ENCODE measurements at regions not wholly inside any gene's neighbourhood (a gene's known extent, or its start where the extent isn't known, plus 50 kb on each side); places are given as distances from the start of the nearest gene placed in this dataset.

GRCh38 chr4:83839615-83840014, 303.7 kb downstream of the GPAT3 start:
- no peak overlapping the region for H3K4me3 ChIP-seq (ENCODE audit: low read length)
- H3K4me1 ChIP-seq (ENCODE audit: insufficient read depth, low read length): no peaks in the 10 kb centered on the region
- no peak overlapping the region for H2AFZ ChIP-seq (ENCODE audit: low read depth, low read length)
- H3K9me3 ChIP-seq (ENCODE audit: low read length): no peaks in the 10 kb centered on the region
- H3K27me3 ChIP-seq (ENCODE audit: insufficient read depth, low read length): no peaks in the 10 kb centered on the region
- H3K36me3 ChIP-seq (ENCODE audit: insufficient read depth, low read length): no peaks in the 10 kb centered on the region

GRCh38 chr4:83837614-83838308, 301.9 kb downstream of the GPAT3 start:
- H3K4me3 ChIP-seq (ENCODE audit: low read length): no peak overlapping the region
- H3K4me1 ChIP-seq (ENCODE audit: insufficient read depth, low read length): no peaks in the 10 kb centered on the region
- H3K9me3 ChIP-seq (ENCODE audit: low read length): no peaks in the 10 kb centered on the region
- H2AFZ ChIP-seq (ENCODE audit: low read depth, low read length): no peak overlapping the region
- no peaks in the 10 kb centered on the region for H3K27me3 ChIP-seq (ENCODE audit: insufficient read depth, low read length)
- H3K36me3 ChIP-seq (ENCODE audit: insufficient read depth, low read length): no peaks in the 10 kb centered on the region

GRCh38 chr4:83833920-83834319, 298.0 kb downstream of the GPAT3 start:
- no peak overlapping the region for H3K4me3 ChIP-seq (ENCODE audit: low read length)
- no peak overlapping the region for H2AFZ ChIP-seq (ENCODE audit: low read depth, low read length)

GRCh38 chr4:83832110-83832825, 296.4 kb downstream of the GPAT3 start:
- Histone ChIP-seq H3K9me3 (ENCODE audit: low read length) (no peaks in the 10 kb centered on the region), H3K4me3 (ENCODE audit: low read length) (no peak overlapping the region), H2AFZ (ENCODE audit: low read depth, low read length) (no peak overlapping the region), H3K36me3 (ENCODE audit: insufficient read depth, low read length) (no peaks in the 10 kb centered on the region), H3K4me1 (ENCODE audit: insufficient read depth, low read length) (peaks cover 4% of the 10 kb centered on the region), H3K27me3 (ENCODE audit: insufficient read depth, low read length) (no peaks in the 10 kb centered on the region)

More at GRCh38 chr4:83833920-83834319, 298.0 kb downstream of the GPAT3 start:
- Histone ChIP-seq H3K36me3 (ENCODE audit: insufficient read depth, low read length) (no peaks in the 10 kb centered on the region), H3K27me3 (ENCODE audit: insufficient read depth, low read length) (no peaks in the 10 kb centered on the region), H3K4me1 (ENCODE audit: insufficient read depth, low read length) (peaks cover 4% of the 10 kb centered on the region), H3K9me3 (ENCODE audit: low read length) (no peaks in the 10 kb centered on the region)

- no peaks in the 10 kb centered on the region for H3K27me3 ChIP-seq (ENCODE audit: insufficient read depth, low read length)
- no peak overlapping the region for H3K4me3 ChIP-seq (ENCODE audit: low read length)
- H2AFZ ChIP-seq (ENCODE audit: low read depth, low read length): no peak overlapping the region
Observed at GRCh38 chr4:83831588-83831987, 295.7 kb downstream of the GPAT3 start.

GRCh38 chr4:83830138-83830888, 294.4 kb downstream of the GPAT3 start:
- Histone ChIP-seq H3K36me3 (ENCODE audit: insufficient read depth, low read length) (no peaks in the 10 kb centered on the region), H3K4me3 (ENCODE audit: low read length) (no peak overlapping the region), H3K4me1 (ENCODE audit: insufficient read depth, low read length) (peaks cover 4% of the 10 kb centered on the region), H3K27me3 (ENCODE audit: insufficient read depth, low read length) (no peaks in the 10 kb centered on the region), H2AFZ (ENCODE audit: low read depth, low read length) (no peak overlapping the region), H3K9me3 (ENCODE audit: low read length) (no peaks in the 10 kb centered on the region)

More at GRCh38 chr4:83831588-83831987, 295.7 kb downstream of the GPAT3 start:
- Histone ChIP-seq H3K4me1 (ENCODE audit: insufficient read depth, low read length) (peaks cover 4% of the 10 kb centered on the region), H3K9me3 (ENCODE audit: low read length) (no peaks in the 10 kb centered on the region), H3K36me3 (ENCODE audit: insufficient read depth, low read length) (no peaks in the 10 kb centered on the region)

- no peaks in the 10 kb centered on the region for H3K27me3 ChIP-seq (ENCODE audit: insufficient read depth, low read length)
- no peaks in the 10 kb centered on the region for H3K9me3 ChIP-seq (ENCODE audit: low read length)
- no peaks in the 10 kb centered on the region for H3K36me3 ChIP-seq (ENCODE audit: insufficient read depth, low read length)
- H3K4me3 ChIP-seq (ENCODE audit: low read length): no peak overlapping the region
- H2AFZ ChIP-seq (ENCODE audit: low read depth, low read length): no peak overlapping the region
- H3K4me1 ChIP-seq (ENCODE audit: insufficient read depth, low read length): peaks cover 4% of the 10 kb centered on the region
Observed at GRCh38 chr4:83828601-83829000, 292.7 kb downstream of the GPAT3 start.

- Histone ChIP-seq H3K4me3 (ENCODE audit: low read length) (no peak overlapping the region), H3K9me3 (ENCODE audit: low read length) (no peaks in the 10 kb centered on the region), H3K36me3 (ENCODE audit: insufficient read depth, low read length) (no peaks in the 10 kb centered on the region), H3K4me1 (ENCODE audit: insufficient read depth, low read length) (no peaks in the 10 kb centered on the region), H2AFZ (ENCODE audit: low read depth, low read length) (no peak overlapping the region), H3K27me3 (ENCODE audit: insufficient read depth, low read length) (no peaks in the 10 kb centered on the region)
Observed at GRCh38 chr4:83821493-83821892, 285.6 kb downstream of the GPAT3 start.

- Histone ChIP-seq H3K27me3 (ENCODE audit: insufficient read depth, low read length) (no peaks in the 10 kb centered on the region), H3K4me3 (ENCODE audit: low read length) (no peak overlapping the region), H3K4me1 (ENCODE audit: insufficient read depth, low read length) (no peaks in the 10 kb centered on the region), H3K9me3 (ENCODE audit: low read length) (no peaks in the 10 kb centered on the region), H3K36me3 (ENCODE audit: insufficient read depth, low read length) (no peaks in the 10 kb centered on the region), H2AFZ (ENCODE audit: low read depth, low read length) (no peak overlapping the region)
Observed at GRCh38 chr4:83819582-83819981, 283.7 kb downstream of the GPAT3 start.

- Histone ChIP-seq H3K4me1 (ENCODE audit: insufficient read depth, low read length) (no peaks in the 10 kb centered on the region), H3K36me3 (ENCODE audit: insufficient read depth, low read length) (no peaks in the 10 kb centered on the region), H3K27me3 (ENCODE audit: insufficient read depth, low read length) (no peaks in the 10 kb centered on the region), H3K9me3 (ENCODE audit: low read length) (no peaks in the 10 kb centered on the region), H2AFZ (ENCODE audit: low read depth, low read length) (no peak overlapping the region), H3K4me3 (ENCODE audit: low read length) (no peak overlapping the region)
Observed at GRCh38 chr4:83810428-83810827, 274.5 kb downstream of the GPAT3 start.

GRCh38 chr4:83809581-83809980, 273.7 kb downstream of the GPAT3 start:
- H3K36me3 ChIP-seq (ENCODE audit: insufficient read depth, low read length): no peaks in the 10 kb centered on the region

GRCh38 chr4:83793481-83793880, 257.6 kb downstream of the GPAT3 start:
- Histone ChIP-seq H3K4me3 (ENCODE audit: low read length) (no peak overlapping the region), H2AFZ (ENCODE audit: low read depth, low read length) (no peak overlapping the region), H3K36me3 (ENCODE audit: insufficient read depth, low read length) (no peaks in the 10 kb centered on the region), H3K27me3 (ENCODE audit: insufficient read depth, low read length) (no peaks in the 10 kb centered on the region), H3K9me3 (ENCODE audit: low read length) (no peaks in the 10 kb centered on the region), H3K4me1 (ENCODE audit: insufficient read depth, low read length) (no peaks in the 10 kb centered on the region)

More at GRCh38 chr4:83809581-83809980, 273.7 kb downstream of the GPAT3 start:
- Histone ChIP-seq H2AFZ (ENCODE audit: low read depth, low read length) (no peak overlapping the region), H3K4me3 (ENCODE audit: low read length) (no peak overlapping the region), H3K9me3 (ENCODE audit: low read length) (no peaks in the 10 kb centered on the region), H3K27me3 (ENCODE audit: insufficient read depth, low read length) (no peaks in the 10 kb centered on the region), H3K4me1 (ENCODE audit: insufficient read depth, low read length) (no peaks in the 10 kb centered on the region)

- Histone ChIP-seq H3K27me3 (ENCODE audit: insufficient read depth, low read length) (no peaks in the 10 kb centered on the region), H3K9me3 (ENCODE audit: low read length) (no peaks in the 10 kb centered on the region), H3K4me3 (ENCODE audit: low read length) (no peak overlapping the region), H3K36me3 (ENCODE audit: insufficient read depth, low read length) (no peaks in the 10 kb centered on the region), H2AFZ (ENCODE audit: low read depth, low read length) (no peak overlapping the region), H3K4me1 (ENCODE audit: insufficient read depth, low read length) (no peaks in the 10 kb centered on the region)
Observed at GRCh38 chr4:83785891-83786290, 250.0 kb downstream of the GPAT3 start.
